ENCODE measurements at regions not wholly inside any gene's neighbourhood (a gene's known extent, or its start where the extent isn't known, plus 50 kb on each side); places are given as distances from the start of the nearest gene placed in this dataset.
A peak's percentile ranks its signal among the peaks of the same experiment; 100 is the strongest.

DNA sequence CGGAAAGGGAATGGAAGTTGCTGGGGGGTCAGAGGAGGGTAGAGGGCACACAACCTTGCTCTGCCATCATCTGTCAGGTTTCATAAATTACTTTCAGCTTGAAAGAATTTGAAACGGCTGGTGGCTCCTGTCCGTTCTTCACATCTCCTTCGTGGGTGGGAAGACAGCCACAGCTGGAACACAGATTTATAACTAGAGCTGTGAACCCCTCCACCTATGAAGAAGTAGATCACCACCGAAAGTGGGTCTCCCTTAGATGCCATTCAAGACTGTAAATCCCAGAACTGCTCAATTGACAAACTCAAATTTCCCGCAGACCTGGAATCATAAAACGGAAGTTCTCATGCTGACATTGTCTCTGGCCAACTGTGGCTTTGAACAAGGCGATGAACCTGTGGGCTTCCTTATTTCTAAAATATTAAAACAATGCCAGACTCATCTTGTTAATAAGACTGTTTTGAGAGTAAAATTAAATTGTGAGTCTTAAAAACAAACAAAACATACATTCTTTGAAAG lies 65.3 kb downstream of the BTBD3 start:
- Histone ChIP-seq H3K9me3 (ENCODE audit: low read length) (no peaks in the 10 kb centered on the region), H3K27me3 (ENCODE audit: low read length) (peaks cover 70% of the 10 kb centered on the region), H3K4me3 (ENCODE audit: low read length) (0 out of 2 replicates have a peak overlapping the region, but pooled peaks have one; percentile 20), H3K79me2 (ENCODE audit: low read length) (no peaks in the 10 kb centered on the region), H2AFZ (ENCODE audit: low read length) (peak overlapping the region; percentile 51; the same call in 1 of the 2 replicates), H3F3A (ENCODE audit: low read length, unreplicated experiment) (no peaks in the 10 kb centered on the region), H3K9me2 (replicated peaks; ENCODE audit: low read length) (no peaks in the 10 kb centered on the region), H3K36me3 (ENCODE audit: low read depth, low read length) (no peaks in the 10 kb centered on the region), H3K4me2 (ENCODE audit: low read length) (peak overlapping the region; percentile 56), H3K4me1 (ENCODE audit: insufficient read depth, low read length) (no peaks in the 10 kb centered on the region), H3K9ac (ENCODE audit: low read length) (no peak overlapping the region), H4K20me1 (ENCODE audit: low read length) (no peaks in the 10 kb centered on the region), H3K27ac (ENCODE audit: low read length) (no peak overlapping the region)
- CTCF ChIA-PET, result no interaction called here
- DNase-seq (no peak), ATAC-seq (no peak)
- POLR2A ChIA-PET (ENCODE audit: unreplicated experiment), result no interaction called here
- intact Hi-C loops (cut with micrococcal nuclease), result no loop called here
- TF ChIP-seq EZH2phosphoT487 (IDR thresholded peaks at IDR 0.05; ENCODE audit: borderline replicate concordance, low read length) (no peak), CTCF (conservative IDR thresholded peaks at IDR 0.05; ENCODE audit: low read depth, low read length) (no peak), EZH2 (IDR thresholded peaks at IDR 0.05; ENCODE audit: low read length, unreplicated experiment) (no peak)
- no TSS peak for BruUV-seq (replicated peaks)

DNA sequence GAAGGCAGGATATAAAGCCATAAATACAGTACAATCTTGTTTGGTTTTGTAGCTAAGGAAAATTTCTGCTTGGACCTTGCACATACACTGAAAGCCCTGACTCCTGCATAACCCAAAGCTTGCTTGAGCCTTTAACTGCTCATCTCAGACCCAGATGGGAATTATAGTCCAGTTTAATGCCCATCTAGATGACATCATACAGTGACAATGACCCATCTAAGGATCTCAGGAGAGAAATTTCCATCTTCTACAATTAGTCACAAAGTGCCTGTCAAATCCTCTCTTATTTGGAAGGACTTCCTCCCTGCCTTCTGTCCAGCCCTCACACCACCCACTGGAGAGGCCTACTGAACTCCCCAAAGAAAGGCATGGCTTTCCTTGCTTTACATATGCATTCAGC lies 69.3 kb downstream of the BTBD3 start:
- Histone ChIP-seq H3K36me3 (ENCODE audit: low read depth, low read length) (no peaks in the 10 kb centered on the region), H4K20me1 (ENCODE audit: low read length) (no peaks in the 10 kb centered on the region), H3K79me2 (ENCODE audit: low read length) (no peaks in the 10 kb centered on the region), H3K27me3 (ENCODE audit: low read length) (peaks cover 71% of the 10 kb centered on the region), H3K9ac (ENCODE audit: low read length) (no peak overlapping the region), H3K9me3 (ENCODE audit: low read length) (no peaks in the 10 kb centered on the region), H3K9me2 (replicated peaks; ENCODE audit: low read length) (no peaks in the 10 kb centered on the region), H2AFZ (ENCODE audit: low read length) (no peak overlapping the region), H3F3A (ENCODE audit: low read length, unreplicated experiment) (no peaks in the 10 kb centered on the region), H3K4me1 (ENCODE audit: insufficient read depth, low read length) (no peaks in the 10 kb centered on the region), H3K27ac (ENCODE audit: low read length) (no peak overlapping the region), H3K4me3 (ENCODE audit: low read length) (no peak overlapping the region), H3K4me2 (ENCODE audit: low read length) (no peak overlapping the region)
- TF ChIP-seq EZH2phosphoT487 (IDR thresholded peaks at IDR 0.05; ENCODE audit: borderline replicate concordance, low read length), result no peak
- TF ChIP-seq CTCF (conservative IDR thresholded peaks at IDR 0.05; ENCODE audit: low read depth, low read length), result no peak
- TF ChIP-seq EZH2 (IDR thresholded peaks at IDR 0.05; ENCODE audit: low read length, unreplicated experiment), result no peak
- POLR2A ChIA-PET (ENCODE audit: unreplicated experiment), result no interaction called here
- intact Hi-C loops (cut with micrococcal nuclease), result no loop called here
- ATAC-seq (no peak), DNase-seq (no peak)
- no TSS peak for BruUV-seq (replicated peaks)
- CTCF ChIA-PET, result no interaction called here

- TF ChIP-seq EZH2phosphoT487 (IDR thresholded peaks at IDR 0.05; ENCODE audit: borderline replicate concordance, low read length), result no peak
- no peak for TF ChIP-seq EZH2 (IDR thresholded peaks at IDR 0.05; ENCODE audit: low read length, unreplicated experiment)
- no peak for TF ChIP-seq CTCF (conservative IDR thresholded peaks at IDR 0.05; ENCODE audit: low read depth, low read length)
- Histone ChIP-seq H3K27ac (ENCODE audit: low read length) (no peak overlapping the region), H3K4me3 (ENCODE audit: low read length) (no peak overlapping the region), H3K9me2 (replicated peaks; ENCODE audit: low read length) (no peaks in the 10 kb centered on the region), H3F3A (ENCODE audit: low read length, unreplicated experiment) (no peaks in the 10 kb centered on the region), H3K79me2 (ENCODE audit: low read length) (no peaks in the 10 kb centered on the region), H3K9ac (ENCODE audit: low read length) (no peak overlapping the region), H3K36me3 (ENCODE audit: low read depth, low read length) (no peaks in the 10 kb centered on the region), H2AFZ (ENCODE audit: low read length) (no peak overlapping the region), H3K4me2 (ENCODE audit: low read length) (no peak overlapping the region), H3K4me1 (ENCODE audit: insufficient read depth, low read length) (no peaks in the 10 kb centered on the region), H4K20me1 (ENCODE audit: low read length) (no peaks in the 10 kb centered on the region), H3K27me3 (ENCODE audit: low read length) (peaks cover 71% of the 10 kb centered on the region), H3K9me3 (ENCODE audit: low read length) (no peaks in the 10 kb centered on the region)
- POLR2A ChIA-PET (ENCODE audit: unreplicated experiment), result no interaction called here
- DNase-seq (no peak), ATAC-seq (no peak)
- CTCF ChIA-PET, result no interaction called here
- intact Hi-C loops (cut with micrococcal nuclease), result no loop called here
- no TSS peak for BruUV-seq (replicated peaks)
Observed at GRCh38 chr20:11987526-11987925, 69.8 kb downstream of the BTBD3 start.

All from PC-3 (cell line).